ENCODE measurements at regions not wholly inside any gene's neighbourhood (a gene's known extent, or its start where the extent isn't known, plus 50 kb on each side); places are given as distances from the start of the nearest gene placed in this dataset.
A peak's percentile ranks its signal among the peaks of the same experiment; 100 is the strongest.

DNA sequence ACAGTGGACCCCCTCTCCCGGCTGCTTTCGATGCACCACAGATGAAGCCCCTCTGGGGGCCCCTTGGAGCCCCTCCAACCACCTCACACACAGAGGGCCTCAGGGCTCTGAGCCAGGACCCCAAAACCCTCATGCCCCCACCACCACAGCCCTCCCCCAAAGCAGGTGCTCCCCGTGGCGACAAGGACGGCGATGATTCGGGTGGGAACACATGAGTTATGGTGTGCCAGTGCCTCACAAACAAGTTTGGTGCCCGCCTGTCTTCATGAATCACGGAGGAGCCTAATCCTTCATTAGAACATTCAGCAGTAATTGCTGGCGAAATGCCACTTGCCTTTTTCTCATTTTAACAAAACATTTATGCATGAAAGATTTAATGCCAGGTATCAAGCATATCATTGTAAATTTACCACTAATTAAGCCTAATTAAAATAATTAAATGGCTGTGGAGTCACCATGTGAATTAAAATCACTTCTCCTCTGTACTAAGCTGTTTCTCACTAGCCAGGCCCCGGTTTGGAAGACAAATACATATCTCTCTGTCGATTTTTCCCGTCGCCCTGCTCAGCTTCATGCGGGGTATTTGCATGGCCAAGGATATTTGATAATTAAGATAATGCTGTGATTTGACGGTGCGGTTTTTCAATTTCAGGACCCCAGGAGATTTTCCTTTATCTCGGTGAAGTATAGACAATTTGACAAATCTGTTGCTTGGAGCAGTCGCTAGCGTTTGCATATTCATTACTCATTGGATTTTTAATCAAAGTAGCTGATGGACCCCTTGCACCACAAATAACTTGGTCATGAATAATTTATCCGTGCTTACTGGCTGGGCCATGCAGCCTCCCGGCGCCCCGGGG is 157.0 kb downstream of the TLE3 start:
- peak in 1 of 51 donors; percentile 3 for DNase-seq

DNA sequence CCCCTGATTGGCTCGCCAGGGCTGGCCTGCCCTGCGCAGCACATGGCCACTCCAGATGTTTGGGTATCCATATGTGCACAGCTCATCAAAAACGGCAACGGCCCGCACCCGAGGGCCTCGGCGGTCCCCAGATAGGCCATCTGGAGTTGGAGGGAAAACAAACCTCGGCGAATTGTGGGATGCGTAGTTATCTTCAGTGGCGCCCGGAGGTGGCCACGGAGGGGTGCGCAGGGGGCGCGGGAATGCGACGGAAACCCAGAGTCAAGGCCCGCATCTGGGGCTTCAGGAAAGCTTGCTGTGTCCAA is 156.5 kb downstream of the TLE3 start:
- no peak for DNase-seq

GRCh38 chr15:69941706-69942495 is 155.8 kb downstream of the TLE3 start:
- DNase-seq, result no peak

DNA sequence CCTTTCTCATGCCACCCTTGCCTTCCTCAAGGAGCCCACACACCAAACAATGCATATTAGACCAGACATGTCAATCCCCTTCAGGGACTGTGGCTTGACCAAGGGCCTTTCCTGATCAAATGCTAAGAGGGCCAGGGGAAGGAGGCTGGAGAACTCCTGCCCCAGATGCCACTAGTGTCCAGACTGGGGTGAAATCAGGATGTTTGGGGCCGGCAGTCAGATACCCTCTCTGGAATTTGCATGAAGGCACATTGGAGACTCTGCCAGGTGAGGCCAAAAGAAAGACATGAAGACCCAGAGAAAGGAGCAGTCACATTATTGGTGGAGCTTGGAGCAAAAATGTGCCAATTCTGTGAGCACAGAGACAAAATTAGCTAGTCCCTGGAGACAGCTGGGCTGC is 154.1 kb downstream of the TLE3 start:
- no peak for DNase-seq

GRCh38 chr15:69945729-69946128 is 152.0 kb downstream of the TLE3 start:
- no peak for DNase-seq

- no peak for DNase-seq
These were observed 150.8 kb downstream of the TLE3 start for GRCh38 chr15:69946870-69947269.

DNA sequence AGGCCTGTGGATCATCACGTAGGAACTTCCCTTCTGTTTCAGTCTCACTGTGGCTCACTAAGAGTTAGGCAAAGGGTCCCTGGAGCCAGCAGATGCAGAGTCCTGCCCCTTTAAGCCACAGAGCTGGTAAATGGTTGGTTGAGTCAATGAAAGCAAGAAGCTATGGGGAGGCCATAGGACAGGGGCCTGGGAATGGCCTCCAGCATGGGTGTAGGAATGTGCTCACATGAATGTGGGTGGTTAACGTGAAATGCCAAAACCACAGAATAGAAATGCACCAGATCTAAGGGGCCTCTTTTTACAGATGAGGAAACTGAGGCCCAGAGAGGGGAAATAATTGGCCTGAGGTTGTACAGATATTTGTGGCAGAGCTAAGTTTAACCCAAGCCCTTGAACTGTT is 150.3 kb downstream of the TLE3 start:
- no peak for DNase-seq

GRCh38 chr15:69949485-69949884 is 148.2 kb downstream of the TLE3 start:
- DNase-seq, result no peak

DNA sequence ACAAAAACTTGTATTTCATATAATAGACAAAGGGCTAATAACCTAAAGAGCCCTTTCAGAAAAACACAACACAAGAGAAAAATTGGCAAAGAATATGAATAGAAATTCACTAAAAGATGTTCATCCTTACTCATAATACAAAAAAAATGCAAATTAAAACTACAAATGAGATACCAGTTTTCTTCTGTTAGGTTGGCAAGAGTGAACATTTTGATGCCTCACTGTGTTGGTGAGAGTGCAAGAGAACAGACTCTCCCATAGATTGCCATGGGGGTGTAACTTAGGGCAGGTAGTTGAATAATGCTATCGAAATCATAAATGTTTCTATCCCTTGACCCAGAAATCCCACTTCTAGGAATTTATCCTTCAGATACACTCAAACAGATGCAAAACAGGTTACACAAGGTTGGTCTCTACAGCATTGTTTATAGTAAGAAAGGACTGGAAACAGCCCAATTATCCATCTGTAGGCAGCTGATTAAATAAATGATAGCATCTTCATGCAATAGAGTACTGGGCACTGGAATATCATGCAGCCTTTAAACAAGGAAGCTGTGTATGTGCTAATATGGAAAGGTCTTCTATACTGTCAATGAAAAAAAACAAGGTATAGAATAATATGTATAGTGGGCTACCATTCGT is 146.3 kb downstream of the TLE3 start:
- DNase-seq, result no peak

DNA sequence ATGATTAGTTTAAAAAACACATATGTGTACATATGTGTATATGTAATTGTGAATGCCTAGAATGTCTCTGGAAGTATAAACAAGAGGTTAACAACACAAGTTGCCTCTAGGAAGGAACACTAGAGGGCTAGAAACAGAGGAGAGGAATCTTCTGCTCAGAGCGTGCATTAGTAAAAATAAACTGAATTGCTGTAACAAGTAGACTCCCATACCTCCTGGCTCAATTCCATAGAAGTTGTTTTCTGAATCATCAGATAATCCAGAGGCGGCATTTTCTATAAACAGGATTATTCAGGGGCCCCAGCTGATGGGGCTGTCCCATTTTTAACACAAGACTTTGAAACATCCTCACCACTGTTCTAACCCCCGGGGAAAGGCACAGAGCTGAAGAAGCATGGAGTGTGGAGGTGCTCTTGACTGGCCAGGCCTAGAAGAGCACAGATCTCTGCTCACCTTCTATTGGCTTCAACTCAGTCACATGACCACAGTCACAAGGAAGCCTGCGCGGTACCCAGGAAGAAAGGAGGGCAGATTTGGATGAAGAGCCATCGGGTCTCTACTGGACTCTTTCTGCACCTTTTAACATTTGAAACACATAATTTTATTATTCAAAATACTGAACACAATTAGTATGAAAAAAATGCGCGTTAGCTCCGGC is 145.7 kb downstream of the TLE3 start:
- DNase-seq, result no peak

GRCh38 chr15:69953051-69953450 is 144.7 kb downstream of the TLE3 start:
- no peak for DNase-seq

DNA sequence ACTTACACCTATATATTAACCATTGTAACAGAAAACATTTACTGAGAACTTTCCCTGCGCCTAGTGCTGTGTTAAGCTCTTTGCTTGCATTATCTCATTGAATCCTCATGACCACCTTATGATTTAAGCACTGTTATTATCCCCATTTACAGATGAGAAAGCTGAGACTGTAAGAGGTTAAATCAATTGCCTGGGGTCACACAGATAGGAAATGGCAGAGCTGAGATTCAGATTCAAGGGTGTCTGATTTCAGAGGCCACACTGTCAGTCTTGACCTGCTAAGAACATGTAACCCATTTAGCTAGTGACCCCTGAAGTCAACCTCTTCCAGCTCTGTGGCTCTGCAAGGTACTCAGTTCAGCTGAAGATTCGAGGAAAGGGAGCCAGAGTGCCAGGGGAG is 143.9 kb downstream of the TLE3 start:
- no peak for DNase-seq

DNA sequence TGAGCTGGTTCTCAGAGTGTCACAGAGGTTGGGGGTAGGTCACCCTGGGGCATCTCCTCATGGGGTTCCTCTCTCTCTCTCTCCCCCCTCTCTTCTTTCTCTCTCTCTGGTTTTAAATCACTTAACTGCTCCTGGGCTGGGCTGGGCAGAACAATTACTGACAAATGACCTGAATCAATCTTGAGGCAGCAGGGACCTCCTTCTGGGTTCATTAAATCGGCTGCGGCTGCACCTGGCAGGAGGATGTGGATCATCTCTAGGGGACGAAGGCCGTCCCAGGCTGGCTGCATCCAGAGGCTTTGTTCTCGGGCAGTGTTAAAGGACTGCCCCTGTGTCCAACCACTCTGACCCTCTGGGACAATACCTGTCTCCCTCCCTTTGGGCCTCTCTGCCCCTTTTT is 143.1 kb downstream of the TLE3 start:
- no peak for DNase-seq

DNA sequence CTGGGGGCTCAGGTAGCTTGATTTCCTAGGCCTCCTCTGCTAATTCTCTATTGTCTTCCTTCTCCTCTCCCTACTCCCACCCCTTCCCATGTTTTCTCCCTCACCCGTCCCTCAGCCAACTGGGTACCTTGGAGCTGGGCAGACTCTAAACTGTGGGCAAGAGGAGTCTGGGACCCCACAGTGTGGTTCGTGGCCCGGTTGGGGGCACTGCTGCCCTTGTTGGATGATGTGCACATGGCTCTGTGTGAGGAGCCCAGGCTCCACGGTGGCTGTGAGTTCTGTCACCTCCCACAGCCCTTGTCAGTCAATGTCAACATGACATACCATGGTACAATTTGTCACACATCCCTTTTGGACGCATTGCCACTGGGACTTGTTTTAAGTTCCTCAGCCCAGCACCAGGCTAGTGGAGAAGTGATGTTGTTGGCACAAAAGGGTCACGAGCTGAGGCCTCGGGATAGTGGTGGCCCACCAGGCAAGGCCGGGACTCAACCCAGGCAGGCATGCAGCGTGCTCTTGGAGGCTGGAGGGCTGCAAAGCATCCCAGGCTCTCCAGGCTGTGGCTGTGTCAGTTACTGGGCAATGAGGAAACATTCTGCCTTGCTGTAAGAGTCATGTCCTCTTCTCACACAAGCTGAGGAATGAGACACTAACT is 142.3 kb downstream of the TLE3 start:
- DNase-seq, result no peak

- no peak for DNase-seq
These were observed 141.3 kb downstream of the TLE3 start for GRCh38 chr15:69956417-69956816.

DNA sequence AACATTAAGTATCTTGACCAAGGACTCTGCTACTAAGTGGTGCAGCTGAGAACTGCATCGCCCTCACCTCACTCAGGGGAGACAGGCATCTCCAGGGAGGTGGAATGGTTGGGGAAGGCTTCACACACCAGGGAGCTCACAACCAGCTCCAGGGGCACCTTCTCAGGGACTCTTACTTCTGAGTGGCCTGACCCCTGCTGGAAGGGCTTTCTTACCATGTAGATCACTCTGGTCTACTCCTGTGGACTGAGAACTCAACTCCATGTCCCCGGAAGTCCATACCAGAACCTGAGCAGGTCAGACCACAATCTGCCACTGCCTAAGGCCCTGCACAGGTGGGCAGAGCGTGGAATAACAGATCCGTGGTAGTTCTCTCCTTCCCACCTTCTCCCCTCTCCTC is 140.5 kb downstream of the TLE3 start:
- no peak for DNase-seq

DNA sequence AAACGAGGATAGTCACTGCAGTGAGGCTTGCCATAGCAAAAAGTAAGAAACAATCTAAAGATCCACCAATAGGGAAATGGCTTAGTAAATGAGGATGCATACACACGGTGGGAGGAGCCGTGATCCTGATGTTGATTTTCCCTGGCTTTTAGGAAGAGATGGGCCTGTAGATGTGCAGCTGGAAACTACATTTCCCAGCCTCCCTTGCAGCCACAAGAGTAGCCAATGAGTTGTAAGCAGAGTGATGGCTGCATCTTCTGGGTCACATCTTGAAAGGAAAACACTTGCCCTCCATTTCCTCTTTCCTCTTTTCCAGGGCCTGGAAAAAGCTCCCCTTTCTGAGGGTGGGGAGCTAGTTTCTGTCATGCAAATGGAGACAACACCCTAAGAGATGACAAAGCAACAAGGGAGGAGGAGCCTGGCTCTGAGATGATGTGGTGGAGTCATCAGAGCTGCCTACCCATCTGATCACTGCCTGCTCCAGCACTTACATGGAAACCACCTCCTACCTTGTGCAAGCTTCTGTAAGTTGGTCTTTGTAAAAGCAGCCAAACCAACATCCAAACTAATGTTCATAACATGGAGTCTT is 139.1 kb downstream of the TLE3 start:
- DNase-seq, result peak in 1 of 51 donors; percentile 8

- no peak for DNase-seq
These were observed 135.2 kb downstream of the TLE3 start for GRCh38 chr15:69962561-69962960.

- no peak for DNase-seq
These were observed 134.3 kb downstream of the TLE3 start for GRCh38 chr15:69963385-69963784.

GRCh38 chr15:69971771-69972170 is 125.9 kb downstream of the TLE3 start:
- no peak for DNase-seq

- DNase-seq, result no peak
These were observed 125.3 kb downstream of the TLE3 start for GRCh38 chr15:69972436-69972835.
